GM12874 (cell line): ENCODE measurements at regions not wholly inside any gene's neighbourhood (a gene's known extent, or its start where the extent isn't known, plus 50 kb on each side); places are given as distances from the start of the nearest gene placed in this dataset.

ENCODE experiments used
- CTCF ChIP-seq: IDR thresholded peaks from 2 replicates; pipeline ENCODE4 v1.5.1; 2011; ENCODE audit warnings: low read depth, mild to moderate bottlenecking, control low read depth, low read length, moderate library complexity; ENCODE audit not compliant: insufficient read depth

- TF ChIP-seq CTCF, result no peak
Observed at GRCh38 chr5:159447116-159447515, 116.8 kb upstream of the IL12B start.

GRCh38 chr5:159448841-159449407, 118.6 kb upstream of the IL12B start:
- TF ChIP-seq CTCF, result no peak

GRCh38 chr5:159449925-159450324, 119.6 kb upstream of the IL12B start:
- no peak for TF ChIP-seq CTCF

GRCh38 chr5:159450417-159450816, 120.1 kb upstream of the IL12B start:
- no peak for TF ChIP-seq CTCF

- TF ChIP-seq CTCF, result no peak
Observed at GRCh38 chr5:159451197-159452052, 121.1 kb upstream of the IL12B start.

- no peak for TF ChIP-seq CTCF
Observed at GRCh38 chr5:159452480-159453167, 122.3 kb upstream of the IL12B start.

GRCh38 chr5:159453209-159453608, 122.9 kb upstream of the IL12B start:
- no peak for TF ChIP-seq CTCF
